K562 (cell line): ENCODE measurements at regions not wholly inside any gene's neighbourhood (a gene's known extent, or its start where the extent isn't known, plus 50 kb on each side); places are given as distances from the start of the nearest gene placed in this dataset.

Experiments used
- ARHGAP35 ChIP-seq: fragments of 450-650 bp; IDR thresholded peaks from 2 replicates; pipeline ENCODE4 v1.6.1; 2018; ENCODE audit not compliant: partially characterized antibody
- BCOR ChIP-seq: fragments of 450-650 bp; IDR thresholded peaks from 2 replicates; pipeline ENCODE4 v1.6.1; 2016
- CBX3 ChIP-seq, 2 experiments: IDR thresholded peaks; 1 replicate in 1 of 2; 2 replicates in 1 of 2; pipeline ENCODE4 v1.6.1; 2012; ENCODE audit warnings: inconsistent platforms in 2 of 2, low read length in 2 of 2, borderline replicate concordance in 1 of 2, control low read depth in 1 of 2
- E2F3 ChIP-seq: fragments of 250-450 bp; sonication (Bioruptor Pico); IDR thresholded peaks from 2 replicates; pipeline ENCODE4 v1.4.0; 2020; ENCODE audit warnings: mild to moderate bottlenecking
- EGR1 ChIP-seq: fragments of 450-650 bp; conservative IDR thresholded peaks from 2 replicates; pipeline ENCODE4 v1.6.1; 2017; ENCODE audit warnings: mild to moderate bottlenecking
- ESRRB ChIP-seq: fragments of 250-450 bp; sonication (Bioruptor Pico); IDR thresholded peaks from 2 replicates; pipeline ENCODE4 v1.5.0; 2020; ENCODE audit warnings: mild to moderate bottlenecking, moderate library complexity, borderline replicate concordance
- FOXJ3 ChIP-seq: sonication (generic); formaldehyde crosslinking; IDR thresholded peaks from 2 replicates; pipeline ENCODE4 v1.4.0; 2020; ENCODE audit warnings: mild to moderate bottlenecking, missing genetic modification reagents
- FOXM1 ChIP-seq, 2 experiments: fragments of 450-650 bp in 1 of 2; sonication (generic) in 1 of 2; formaldehyde crosslinking in 1 of 2; IDR thresholded peaks; 2 replicates each; pipeline versions ENCODE4 v1.6.1 to v1.9.0; 2017 to 2022; ENCODE audit warnings: low read depth in 2 of 2, mild to moderate bottlenecking in 2 of 2, missing genetic modification reagents in 1 of 2, moderate library complexity in 1 of 2
- HDAC8 ChIP-seq: fragments of 450-650 bp; IDR thresholded peaks from 2 replicates; pipeline ENCODE4 v1.6.1; 2016; ENCODE audit warnings: mild to moderate bottlenecking, missing genetic modification characterization, moderate library complexity, missing compliant biosample characterization
- HNRNPUL1 ChIP-seq: fragments of 200-400 bp; formaldehyde crosslinking; IDR thresholded peaks from 2 replicates; pipeline ENCODE4 v1.6.1; 2017; ENCODE audit warnings: low read length
- KAT2B ChIP-seq: IDR thresholded peaks from one replicate; pipeline ENCODE4 v1.6.1; 2012; ENCODE audit warnings: low read depth, mild to moderate bottlenecking, control low read depth, inconsistent platforms, low read length, moderate library complexity
- MAFG ChIP-seq: fragments of 450-650 bp; conservative IDR thresholded peaks from 2 replicates; pipeline ENCODE4 v1.6.1; 2016; ENCODE audit warnings: missing genetic modification characterization, missing compliant biosample characterization
- MYBL2 ChIP-seq, 2 experiments: fragments of 450-650 bp in 1 of 2; sonication (generic) in 1 of 2; formaldehyde crosslinking in 1 of 2; IDR thresholded peaks; 2 replicates each; pipeline versions ENCODE4 v1.6.1 to v1.8.1; 2017 to 2022; ENCODE audit warnings: borderline replicate concordance in 1 of 2, inconsistent platforms in 1 of 2, low read depth in 1 of 2, mild to moderate bottlenecking in 1 of 2, missing genetic modification reagents in 1 of 2, moderate library complexity in 1 of 2
- NBN ChIP-seq: fragments of 450-650 bp; IDR thresholded peaks from 2 replicates; pipeline ENCODE4 v1.6.1; 2016; ENCODE audit warnings: low read depth, mild to moderate bottlenecking
- NCOA6 ChIP-seq: fragments of 450-650 bp; IDR thresholded peaks from 2 replicates; pipeline ENCODE4 v1.6.1; 2017; ENCODE audit warnings: mild to moderate bottlenecking
- POLR3A ChIP-seq: IDR thresholded peaks from 2 replicates; pipeline ENCODE4 v1.6.1; 2011; ENCODE audit warnings: borderline replicate concordance, mild to moderate bottlenecking, moderate library complexity; ENCODE audit not compliant: insufficient read length, insufficient read depth; ENCODE audit errors: extremely low read depth
- SAFB2 ChIP-seq: fragments of 200-400 bp; formaldehyde crosslinking; IDR thresholded peaks from 2 replicates; pipeline ENCODE4 v1.6.1; 2018; ENCODE audit warnings: borderline replicate concordance, low read length, low read depth, moderate library complexity; ENCODE audit not compliant: severe bottlenecking
- SP2 ChIP-seq: IDR thresholded peaks from 2 replicates; pipeline ENCODE4 v1.6.1; 2011; ENCODE audit warnings: mild to moderate bottlenecking, low read depth, low read length, moderate library complexity; ENCODE audit not compliant: poor library complexity, severe bottlenecking; ENCODE audit errors: extremely low read depth
- STAG1 ChIP-seq: sonication (generic); formaldehyde crosslinking; IDR thresholded peaks from 2 replicates; pipeline ENCODE4 v1.5.0; 2020; ENCODE audit warnings: missing genetic modification reagents, borderline replicate concordance
- THRAP3 ChIP-seq: fragments of 450-650 bp; IDR thresholded peaks from 2 replicates; pipeline ENCODE4 v1.6.1; 2016; ENCODE audit warnings: mild to moderate bottlenecking, inconsistent platforms, borderline replicate concordance
- TRIM24 ChIP-seq, 2 experiments: fragments of 450-650 bp; IDR thresholded peaks; 2 replicates each; pipeline ENCODE4 v1.6.1; 2016
- ZNF449 ChIP-seq: fragments of 250-450 bp; sonication (Bioruptor Pico); IDR thresholded peaks from 2 replicates; pipeline ENCODE4 v1.8.0; 2022; ENCODE audit warnings: moderate library complexity, mild to moderate bottlenecking, inconsistent platforms
- ZNF644 ChIP-seq: fragments of 200-800 bp; sonication (Bioruptor generic); IDR thresholded peaks from 2 replicates; pipeline ENCODE4 v1.6.1; 2016; ENCODE audit warnings: low read depth, missing genetic modification characterization, missing compliant biosample characterization
- ZNF766 ChIP-seq: fragments of 200-800 bp; sonication (Bioruptor generic); conservative IDR thresholded peaks from 2 replicates; pipeline ENCODE4 v1.6.1; 2016; ENCODE audit warnings: missing genetic modification characterization, missing compliant biosample characterization
- TF ChIP-seq, protein P1 (sequence below), 2 experiments: fragments of 200-800 bp in 1 of 2; sonication (Bioruptor generic) in 1 of 2; sonication (generic) in 1 of 2; formaldehyde crosslinking in 1 of 2; IDR thresholded peaks in 1 of 2; conservative IDR thresholded peaks in 1 of 2; 2 replicates each; pipeline versions ENCODE4 v1.5.0 to v1.6.1; 2016 to 2020; ENCODE audit warnings: missing compliant biosample characterization in 1 of 2, missing genetic modification characterization in 1 of 2, missing genetic modification reagents in 1 of 2

DNA sequence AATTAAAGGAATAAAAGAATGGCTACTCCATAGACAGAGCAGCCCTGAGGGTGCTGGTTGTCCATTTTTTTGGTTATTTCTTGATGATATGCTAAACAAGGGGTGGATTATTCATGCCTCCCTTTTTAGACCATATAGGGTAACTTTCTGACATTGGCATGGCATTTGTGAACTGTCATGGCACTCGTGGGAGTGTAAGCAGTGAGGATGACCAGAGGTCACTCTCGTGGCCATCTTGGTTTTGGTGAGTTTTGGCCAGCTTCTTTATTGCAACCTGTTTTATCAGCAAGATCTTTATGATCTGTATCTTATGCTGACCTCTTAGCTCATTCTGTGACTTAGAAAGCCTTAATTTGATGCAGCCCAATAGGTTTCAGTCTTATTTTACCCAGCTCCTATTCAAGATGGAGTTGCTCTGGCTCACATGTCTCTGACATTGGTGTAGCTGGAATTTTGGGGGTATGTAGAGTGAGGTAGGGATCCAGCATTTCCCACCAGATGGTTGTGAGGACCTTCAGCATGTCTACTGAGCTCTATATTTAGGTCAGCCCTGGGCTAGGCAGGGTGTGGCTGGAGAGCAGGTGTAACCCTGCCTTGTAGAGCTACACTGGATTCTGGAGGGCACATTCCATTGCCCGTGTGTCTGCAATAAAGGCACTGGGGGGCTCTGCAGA lies 103.5 kb upstream of the SLC38A2 start (continued):
- TF ChIP-seq STAG1 (no peak), NCOA6 (no peak), HDAC8 (tag) (0 out of 2 replicates have a peak, but pooled peaks have one; percentile 73), EGR1 (no peak), ESRRB (no peak), THRAP3 (no peak), FOXJ3 (CRISPR knock-in tag) (no peak), ZNF449 (CRISPR knock-in tag) (peak; percentile 58; the same call in 1 of the 2 replicates), ZNF766 (CRISPR knock-in tag) (no peak), MAFG (tag) (no peak), ZNF644 (tag) (peak; percentile 77; the same call in 1 of the 2 replicates), TRIM24 (IDR thresholded peaks at IDR 0.05) (no peak), CBX3 (IDR thresholded peaks at IDR 0.05; ENCODE audit: borderline replicate concordance in 1 of 2, low read length in 2 of 2) (no peak), ARHGAP35 (no peak), BCOR (no peak), SAFB2 (no peak), POLR3A (no peak), FOXM1 (IDR thresholded peaks at IDR 0.05; ENCODE audit: low read depth) (no peak), FOXM1 (CRISPR knock-in tag; IDR thresholded peaks at IDR 0.05; ENCODE audit: low read depth) (no peak), NBN (no peak), KAT2B (no peak), E2F3 (CRISPR knock-in tag) (peak; percentile 66), HNRNPUL1 (no peak), MYBL2 (IDR thresholded peaks at IDR 0.05; ENCODE audit: low read depth) (no peak), MYBL2 (CRISPR knock-in tag; IDR thresholded peaks at IDR 0.05; ENCODE audit: borderline replicate concordance) (no peak), SP2 (no peak)
- TF ChIP-seq, protein P1, sequence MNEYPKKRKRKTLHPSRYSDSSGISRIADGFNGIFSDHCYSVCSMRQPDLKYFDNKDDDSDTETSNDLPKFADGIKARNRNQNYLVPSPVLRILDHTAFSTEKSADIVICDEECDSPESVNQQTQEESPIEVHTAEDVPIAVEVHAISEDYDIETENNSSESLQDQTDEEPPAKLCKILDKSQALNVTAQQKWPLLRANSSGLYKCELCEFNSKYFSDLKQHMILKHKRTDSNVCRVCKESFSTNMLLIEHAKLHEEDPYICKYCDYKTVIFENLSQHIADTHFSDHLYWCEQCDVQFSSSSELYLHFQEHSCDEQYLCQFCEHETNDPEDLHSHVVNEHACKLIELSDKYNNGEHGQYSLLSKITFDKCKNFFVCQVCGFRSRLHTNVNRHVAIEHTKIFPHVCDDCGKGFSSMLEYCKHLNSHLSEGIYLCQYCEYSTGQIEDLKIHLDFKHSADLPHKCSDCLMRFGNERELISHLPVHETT (CRISPR knock-in tag; conservative IDR thresholded peaks at IDR 0.05 in 1 of 2, IDR thresholded peaks at IDR 0.05 in 1 of 2): peak in 1 of 2 experiments; percentile 59; a peak in 2 of 4 replicates
